ENCODE measurements at regions not wholly inside any gene's neighbourhood (a gene's known extent, or its start where the extent isn't known, plus 50 kb on each side); places are given as distances from the start of the nearest gene placed in this dataset.

DNA sequence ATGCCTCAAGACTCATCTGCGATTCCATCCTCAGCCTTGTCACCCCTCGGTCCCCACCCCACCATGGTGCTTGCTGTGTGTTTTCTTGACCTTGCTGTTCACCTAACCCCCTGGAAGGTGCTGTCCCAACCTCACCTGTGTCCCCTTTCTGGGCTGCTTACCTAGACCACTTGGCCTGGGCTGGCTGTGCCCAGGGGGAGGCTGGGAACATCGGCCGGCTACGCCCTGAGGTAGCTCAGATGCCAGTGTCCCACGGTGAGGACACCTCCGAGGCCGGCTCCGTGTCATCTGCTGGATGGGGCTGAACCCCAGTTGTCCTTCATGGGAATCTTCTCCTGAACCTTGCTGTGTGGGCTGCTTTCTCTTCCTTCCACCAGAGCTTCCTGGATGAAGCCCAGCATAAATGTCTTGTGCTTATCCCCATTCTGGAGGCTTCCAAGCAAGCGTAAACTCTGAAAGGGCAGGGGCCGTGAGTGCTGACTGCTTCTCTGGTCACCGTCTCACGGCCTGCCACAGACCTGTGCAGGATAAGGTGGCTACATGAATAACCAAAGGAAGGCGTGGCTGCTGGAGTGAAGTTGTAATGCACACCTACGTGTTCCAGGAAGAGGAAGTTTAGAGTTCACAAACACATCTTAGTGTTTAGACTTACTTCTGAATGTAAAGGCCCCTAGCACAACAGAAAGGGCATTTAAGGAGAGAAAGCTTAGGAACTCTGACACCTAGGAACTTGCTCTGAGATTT is 724.3 kb downstream of the TBC1D22A start:
- Mint-ChIP-seq H3K27me3 (peaks cover 13% of the 10 kb centered on the region), H3K4me3 (peak overlapping the region in 2 of 4 donors; percentile 73 to 75), H3K4me1 (peaks cover 0 to 6% (median 3%) of the 10 kb centered on the region in 4 donors), H3K36me3 (no peaks in the 10 kb centered on the region), H3K9me3 (peaks cover 0 to 6% (median 0%) of the 10 kb centered on the region in 7 donors), H3K27ac (peak overlapping the region in 1 of 3 donors; percentile 89)
- H3K4me3 ChIP-seq (ENCODE audit: low read depth, low read length) = no peak overlapping the region
- ATAC-seq (ENCODE audit: low read depth in 2 of 2) = no peak
- no peaks in the 10 kb centered on the region for H3K27me3 ChIP-seq (ENCODE audit: control insufficient read depth, insufficient read depth, low read length)
- H3K36me3 ChIP-seq (ENCODE audit: control insufficient read depth, insufficient read depth, low read length) = no peaks in the 10 kb centered on the region
- H3K9me3 ChIP-seq (ENCODE audit: control insufficient read depth in 2 of 2, low read length in 2 of 2) = no peaks in the 10 kb centered on the region
- peak in 1 of 3 donors; percentile 2 for DNase-seq
- no peak overlapping the region for H3K27ac ChIP-seq (ENCODE audit: insufficient read depth, low read length, poor library complexity, severe bottlenecking)
- H3K4me1 ChIP-seq (ENCODE audit: control insufficient read depth, insufficient read depth, low read length, poor library complexity, severe bottlenecking) = no peaks in the 10 kb centered on the region

DNA sequence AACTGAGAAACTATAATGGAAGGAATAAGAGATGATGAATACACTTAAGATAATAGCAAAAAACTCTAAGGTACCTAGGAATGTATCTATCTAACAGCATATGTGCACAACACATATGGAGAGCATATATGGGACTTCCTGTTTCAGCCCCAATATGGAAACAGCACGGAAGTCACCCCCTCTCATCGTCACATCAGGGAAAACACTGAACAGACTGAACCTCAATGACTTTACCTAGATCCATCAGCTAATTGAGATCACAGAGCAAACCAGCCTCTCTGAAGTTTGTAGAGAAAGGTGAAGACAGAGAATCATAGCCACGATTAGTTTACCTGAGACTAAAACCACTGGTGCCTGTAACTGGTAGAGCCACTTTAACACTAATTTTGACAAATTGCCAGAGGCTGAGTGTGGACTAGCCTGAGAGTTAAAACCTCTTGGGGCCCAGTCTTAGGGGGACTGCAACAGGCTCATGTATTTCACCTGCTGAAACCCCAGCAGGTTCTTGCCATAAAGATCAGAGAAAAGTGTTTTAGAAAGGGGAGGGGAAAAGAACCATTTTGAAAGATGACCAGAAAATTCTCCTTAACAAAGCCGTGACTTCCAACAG is 722.6 kb downstream of the TBC1D22A start:
- ATAC-seq (ENCODE audit: low read depth in 2 of 2) (no peak), DNase-seq (no peak)
- peaks cover 0 to 6% (median 3%) of the 10 kb centered on the region in 4 donors for H3K4me1 Mint-ChIP-seq
- H3K4me1 ChIP-seq (ENCODE audit: control insufficient read depth, insufficient read depth, low read length, poor library complexity, severe bottlenecking) = no peaks in the 10 kb centered on the region
- no peaks in the 10 kb centered on the region for H3K36me3 Mint-ChIP-seq
- no peak overlapping the region for H3K4me3 ChIP-seq (ENCODE audit: low read depth, low read length)
- peaks cover 13% of the 10 kb centered on the region for H3K27me3 Mint-ChIP-seq
- no peaks in the 10 kb centered on the region for H3K9me3 ChIP-seq (ENCODE audit: control insufficient read depth in 2 of 2, low read length in 2 of 2)
- H3K27me3 ChIP-seq (ENCODE audit: control insufficient read depth, insufficient read depth, low read length) = peaks cover 1% of the 10 kb centered on the region
- no peak overlapping the region for H3K27ac ChIP-seq (ENCODE audit: insufficient read depth, low read length, poor library complexity, severe bottlenecking)
- H3K36me3 ChIP-seq (ENCODE audit: control insufficient read depth, insufficient read depth, low read length) = no peaks in the 10 kb centered on the region
- H3K27ac Mint-ChIP-seq = no peak overlapping the region
- H3K9me3 Mint-ChIP-seq = peaks cover 0 to 6% (median 0%) of the 10 kb centered on the region in 7 donors
- H3K4me3 Mint-ChIP-seq = no peak overlapping the region

- peaks cover 9% of the 10 kb centered on the region for H3K27me3 Mint-ChIP-seq
- Histone ChIP-seq H3K27ac (ENCODE audit: insufficient read depth, low read length, poor library complexity, severe bottlenecking) (no peak overlapping the region), H3K36me3 (ENCODE audit: control insufficient read depth, insufficient read depth, low read length) (no peaks in the 10 kb centered on the region), H3K9me3 (ENCODE audit: control insufficient read depth in 2 of 2, low read length in 2 of 2) (no peaks in the 10 kb centered on the region), H3K27me3 (ENCODE audit: control insufficient read depth, insufficient read depth, low read length) (peaks cover 2% of the 10 kb centered on the region), H3K4me3 (ENCODE audit: low read depth, low read length) (no peak overlapping the region), H3K4me1 (ENCODE audit: control insufficient read depth, insufficient read depth, low read length, poor library complexity, severe bottlenecking) (no peaks in the 10 kb centered on the region)
- H3K36me3 Mint-ChIP-seq = no peaks in the 10 kb centered on the region
- H3K4me1 Mint-ChIP-seq = peaks cover 7 to 16% (median 11%) of the 10 kb centered on the region in 4 donors
- DNase-seq (no peak), ATAC-seq (ENCODE audit: low read depth in 2 of 2) (no peak)
- peaks cover 0 to 2% (median 0%) of the 10 kb centered on the region in 7 donors for H3K9me3 Mint-ChIP-seq
- H3K4me3 Mint-ChIP-seq = no peak overlapping the region
- H3K27ac Mint-ChIP-seq = no peak overlapping the region
These were observed 713.8 kb downstream of the TBC1D22A start for GRCh38 chr22:47476231-47476630.

- no peaks in the 10 kb centered on the region for H3K4me1 ChIP-seq (ENCODE audit: control insufficient read depth, insufficient read depth, low read length, poor library complexity, severe bottlenecking)
- Mint-ChIP-seq H3K9me3 (peaks cover 0 to 2% (median 0%) of the 10 kb centered on the region in 7 donors), H3K4me3 (peak overlapping the region in 2 of 4 donors; percentile 66 to 69), H3K27me3 (peaks cover 9% of the 10 kb centered on the region), H3K27ac (no peak overlapping the region), H3K36me3 (no peaks in the 10 kb centered on the region), H3K4me1 (peaks cover 7 to 16% (median 11%) of the 10 kb centered on the region in 4 donors)
- H3K27ac ChIP-seq (ENCODE audit: insufficient read depth, low read length, poor library complexity, severe bottlenecking) = no peak overlapping the region
- H3K27me3 ChIP-seq (ENCODE audit: control insufficient read depth, insufficient read depth, low read length) = no peaks in the 10 kb centered on the region
- H3K9me3 ChIP-seq (ENCODE audit: control insufficient read depth in 2 of 2, low read length in 2 of 2) = no peaks in the 10 kb centered on the region
- no peaks in the 10 kb centered on the region for H3K36me3 ChIP-seq (ENCODE audit: control insufficient read depth, insufficient read depth, low read length)
- ATAC-seq (ENCODE audit: low read depth in 2 of 2) = no peak
- H3K4me3 ChIP-seq (ENCODE audit: low read depth, low read length) = no peak overlapping the region
- DNase-seq = no peak
These were observed 712.4 kb downstream of the TBC1D22A start for GRCh38 chr22:47474895-47475294.

DNA sequence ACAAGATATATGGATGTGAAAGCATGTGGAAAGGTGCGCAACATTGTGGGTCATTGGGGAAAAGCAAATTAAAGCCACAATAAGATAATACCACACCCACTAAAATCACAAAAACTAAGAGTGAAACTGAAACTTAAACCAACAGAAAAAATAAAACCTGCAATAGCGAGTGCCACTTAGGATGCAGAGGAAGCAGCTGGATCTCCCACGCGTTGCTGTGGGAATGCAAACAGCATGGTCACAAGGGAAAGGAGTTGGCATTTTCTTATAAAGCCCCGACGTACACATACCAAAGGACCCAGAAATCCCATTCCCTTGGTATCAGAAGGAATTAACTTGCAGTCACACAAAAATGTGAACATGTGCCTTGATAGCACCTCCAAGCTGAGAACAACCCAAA is 712.0 kb downstream of the TBC1D22A start:
- Histone ChIP-seq H3K27me3 (ENCODE audit: control insufficient read depth, insufficient read depth, low read length) (no peaks in the 10 kb centered on the region), H3K36me3 (ENCODE audit: control insufficient read depth, insufficient read depth, low read length) (no peaks in the 10 kb centered on the region), H3K4me1 (ENCODE audit: control insufficient read depth, insufficient read depth, low read length, poor library complexity, severe bottlenecking) (no peaks in the 10 kb centered on the region), H3K4me3 (ENCODE audit: low read depth, low read length) (peak overlapping the region; percentile 62), H3K27ac (ENCODE audit: insufficient read depth, low read length, poor library complexity, severe bottlenecking) (no peak overlapping the region), H3K9me3 (ENCODE audit: control insufficient read depth in 2 of 2, low read length in 2 of 2) (no peaks in the 10 kb centered on the region)
- DNase-seq (no peak), ATAC-seq (ENCODE audit: low read depth in 2 of 2) (no peak)
- peaks cover 7 to 16% (median 11%) of the 10 kb centered on the region in 4 donors for H3K4me1 Mint-ChIP-seq
- peaks cover 0 to 2% (median 0%) of the 10 kb centered on the region in 7 donors for H3K9me3 Mint-ChIP-seq
- H3K27me3 Mint-ChIP-seq = peaks cover 13% of the 10 kb centered on the region
- H3K27ac Mint-ChIP-seq = no peak overlapping the region
- no peaks in the 10 kb centered on the region for H3K36me3 Mint-ChIP-seq
- peak overlapping the region in 2 of 4 donors; percentile 66 to 69 for H3K4me3 Mint-ChIP-seq

DNA sequence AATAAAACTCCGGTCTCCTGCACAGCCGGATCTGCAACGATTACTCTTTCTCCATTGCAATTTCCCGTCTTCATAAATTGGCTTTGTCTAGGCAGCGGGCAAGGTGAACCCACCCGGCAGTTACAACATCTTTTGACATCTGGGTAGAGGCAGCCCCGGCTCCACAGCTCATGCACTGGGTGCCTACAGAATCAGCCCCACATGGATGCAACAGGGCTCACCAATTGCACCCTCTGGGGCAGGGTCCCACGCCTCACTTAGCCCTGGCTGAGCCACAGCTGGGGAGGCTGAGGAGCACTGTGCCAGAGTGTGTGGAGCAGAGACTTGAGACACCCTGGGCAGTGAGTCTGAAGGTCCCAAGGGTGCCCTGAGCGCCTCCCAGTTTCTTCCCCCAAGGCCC is 710.2 kb downstream of the TBC1D22A start:
- Histone ChIP-seq H3K27ac (ENCODE audit: insufficient read depth, low read length, poor library complexity, severe bottlenecking) (no peak overlapping the region), H3K4me1 (ENCODE audit: control insufficient read depth, insufficient read depth, low read length, poor library complexity, severe bottlenecking) (no peaks in the 10 kb centered on the region), H3K9me3 (ENCODE audit: control insufficient read depth in 2 of 2, low read length in 2 of 2) (no peaks in the 10 kb centered on the region), H3K4me3 (ENCODE audit: low read depth, low read length) (no peak overlapping the region), H3K27me3 (ENCODE audit: control insufficient read depth, insufficient read depth, low read length) (no peaks in the 10 kb centered on the region), H3K36me3 (ENCODE audit: control insufficient read depth, insufficient read depth, low read length) (no peaks in the 10 kb centered on the region)
- peaks cover 7 to 16% (median 11%) of the 10 kb centered on the region in 4 donors for H3K4me1 Mint-ChIP-seq
- peaks cover 15% of the 10 kb centered on the region for H3K27me3 Mint-ChIP-seq
- no peak overlapping the region for H3K27ac Mint-ChIP-seq
- no peaks in the 10 kb centered on the region for H3K36me3 Mint-ChIP-seq
- no peak for ATAC-seq (ENCODE audit: low read depth in 2 of 2)
- no peak for DNase-seq
- no peak overlapping the region for H3K4me3 Mint-ChIP-seq
- H3K9me3 Mint-ChIP-seq = peaks cover 0 to 2% (median 0%) of the 10 kb centered on the region in 7 donors

- Histone ChIP-seq H3K4me3 (ENCODE audit: low read depth, low read length) (no peak overlapping the region), H3K27me3 (ENCODE audit: control insufficient read depth, insufficient read depth, low read length) (no peaks in the 10 kb centered on the region), H3K9me3 (ENCODE audit: control insufficient read depth in 2 of 2, low read length in 2 of 2) (peaks cover 0 to 5% of the 10 kb centered on the region in 2 experiments), H3K36me3 (ENCODE audit: control insufficient read depth, insufficient read depth, low read length) (no peaks in the 10 kb centered on the region), H3K27ac (ENCODE audit: insufficient read depth, low read length, poor library complexity, severe bottlenecking) (no peak overlapping the region), H3K4me1 (ENCODE audit: control insufficient read depth, insufficient read depth, low read length, poor library complexity, severe bottlenecking) (no peaks in the 10 kb centered on the region)
- H3K9me3 Mint-ChIP-seq = peaks cover 2 to 12% (median 4%) of the 10 kb centered on the region in 7 donors
- H3K36me3 Mint-ChIP-seq = no peaks in the 10 kb centered on the region
- H3K27ac Mint-ChIP-seq = no peak overlapping the region
- no peak for DNase-seq
- ATAC-seq (ENCODE audit: low read depth in 2 of 2) = no peak
- H3K4me1 Mint-ChIP-seq = peaks cover 7 to 16% (median 11%) of the 10 kb centered on the region in 4 donors
- no peak overlapping the region for H3K4me3 Mint-ChIP-seq
- peaks cover 19% of the 10 kb centered on the region for H3K27me3 Mint-ChIP-seq
These were observed 709.0 kb downstream of the TBC1D22A start for GRCh38 chr22:47471406-47471805.
